Esophagus muscularis mucosa (tissue), 4 donors: ENCODE measurements at regions not wholly inside any gene's neighbourhood (a gene's known extent, or its start where the extent isn't known, plus 50 kb on each side); places are given as distances from the start of the nearest gene placed in this dataset.

Experiments
- CTCF ChIP-seq, 3 experiments: fragments of 200-600 bp in 2 of 3; fragments of 450-650 bp in 1 of 3; sonication (generic) in 2 of 3; IDR thresholded peaks; one replicate each; pipeline ENCODE4 v1.5.1; 2017 to 2019; ENCODE audit warnings: antibody characterized with exemption in 3 of 3, mild to moderate bottlenecking in 2 of 3, moderate library complexity in 1 of 3
- EP300 ChIP-seq: sonication (generic); formaldehyde crosslinking; IDR thresholded peaks from one replicate; pipeline ENCODE4 v1.6.1; 2017; ENCODE audit warnings: antibody characterized with exemption
- POLR2A ChIP-seq: fragments of 450-650 bp; IDR thresholded peaks from one replicate; pipeline ENCODE4 v1.6.1; 2017; ENCODE audit warnings: antibody characterized with exemption, moderate library complexity, mild to moderate bottlenecking, low read depth
- POLR2AphosphoS5 ChIP-seq, 2 donors: sonication (generic); formaldehyde crosslinking; IDR thresholded peaks; one replicate each; pipeline ENCODE4 v1.6.1; 2017; ENCODE audit warnings: antibody characterized with exemption in 2 of 2

GRCh38 chr10:130471486-130471885, 335.3 kb downstream of the GLRX3 start:
- TF ChIP-seq POLR2A (no peak), POLR2AphosphoS5 (IDR thresholded peaks at IDR 0.05) (no peak), CTCF (IDR thresholded peaks at IDR 0.05) (no peak), EP300 (no peak)
